Kidney (tissue), 13 donors: ENCODE measurements at regions not wholly inside any gene's neighbourhood (a gene's known extent, or its start where the extent isn't known, plus 50 kb on each side); places are given as distances from the start of the nearest gene placed in this dataset.

Experiments
- DNase-seq, 5 donors: peaks; one replicate each; pipeline ENCODE4 v3.0.0-alpha.2; 2013 to 2020
- FAIRE-seq: peaks from 2 replicates; lab custom pipeline; 2012; peaks lifted over from hg19 to GRCh38; lab: Jason Lieb, UNC
- H3K27ac ChIP-seq, 2 donors: one replicate each; pipeline ENCODE4 v1.7.0; 2013; ENCODE audit warnings: low read depth in 2 of 2, low read length in 2 of 2, inconsistent platforms in 1 of 2
- H3K27me3 ChIP-seq: one replicate; pipeline ENCODE4 v1.7.1; 2013; ENCODE audit warnings: low read length, inconsistent platforms; ENCODE audit not compliant: control insufficient read depth, insufficient read depth
- H3K36me3 ChIP-seq, 3 donors: one replicate each; pipeline versions ENCODE4 v1.7.0 to v1.7.1; 2013; ENCODE audit warnings: low read length in 3 of 3, control low read depth in 1 of 3, inconsistent platforms in 1 of 3; ENCODE audit not compliant: insufficient read depth in 3 of 3, control insufficient read depth in 2 of 3
- H3K4me1 ChIP-seq, 3 donors: one replicate each; pipeline versions ENCODE4 v1.7.0 to v1.7.1; 2013; ENCODE audit warnings: low read length in 3 of 3, inconsistent platforms in 1 of 3, low read depth in 1 of 3; ENCODE audit not compliant: control insufficient read depth in 2 of 3, insufficient read depth in 2 of 3
- H3K4me3 ChIP-seq, 3 donors: one replicate each; pipeline versions ENCODE4 v1.7.0 to v1.8.1; 2013; ENCODE audit warnings: low read length in 3 of 3, control low read depth in 1 of 3, inconsistent platforms in 1 of 3
- H3K9ac ChIP-seq, 3 donors: one replicate each; pipeline versions ENCODE4 v1.7.0 to v1.7.1; 2013; ENCODE audit warnings: low read length in 3 of 3, control low read depth in 1 of 3, inconsistent platforms in 1 of 3
- H3K9me3 ChIP-seq, 3 donors: one replicate each; pipeline versions ENCODE4 v1.7.0 to v1.7.1; 2013; ENCODE audit warnings: low read length in 3 of 3, control low read depth in 1 of 3, inconsistent platforms in 1 of 3; ENCODE audit not compliant: control insufficient read depth in 2 of 3, insufficient read depth in 1 of 3
- CTCF ChIP-seq: IDR thresholded peaks from 3 replicates; pipeline ENCODE4 v1.5.1; 2012; ENCODE audit warnings: mild to moderate bottlenecking, moderate library complexity, borderline replicate concordance; ENCODE audit not compliant: insufficient read depth; ENCODE audit errors: extremely low read depth
- intact Hi-C: fragments of 100-400 bp; cut with DNase I; formaldehyde crosslinking; loops from one replicate; pipeline ENCODE4 v1.11.1; 2022
- donor health status: control.
- donor health status: control.
- donor health status: control.
- donor health status: control.
- donor health status: control.
- donor health status: DM: yes; HTN: yes; CAD: no.
- donor health status: Normal renal cell carcinoma (clear cell type).

- H3K4me3 ChIP-seq, result no peak overlapping the region
- DNase-seq, result peak in 2 of 5 donors; percentile 52 to 68
- H3K36me3 ChIP-seq, result no peaks in the 10 kb centered on the region
- no peak for FAIRE-seq
- intact Hi-C loops, result no loop called here
- no peak overlapping the region for H3K27ac ChIP-seq
- H3K27me3 ChIP-seq, result no peaks in the 10 kb centered on the region
- no peak for TF ChIP-seq CTCF
- no peak overlapping the region for H3K9ac ChIP-seq
- no peaks in the 10 kb centered on the region for H3K9me3 ChIP-seq
- H3K4me1 ChIP-seq, result no peaks in the 10 kb centered on the region
Measured at GRCh38 chr3:132225664-132226063, 91.5 kb upstream of the ACP3 start.

DNA sequence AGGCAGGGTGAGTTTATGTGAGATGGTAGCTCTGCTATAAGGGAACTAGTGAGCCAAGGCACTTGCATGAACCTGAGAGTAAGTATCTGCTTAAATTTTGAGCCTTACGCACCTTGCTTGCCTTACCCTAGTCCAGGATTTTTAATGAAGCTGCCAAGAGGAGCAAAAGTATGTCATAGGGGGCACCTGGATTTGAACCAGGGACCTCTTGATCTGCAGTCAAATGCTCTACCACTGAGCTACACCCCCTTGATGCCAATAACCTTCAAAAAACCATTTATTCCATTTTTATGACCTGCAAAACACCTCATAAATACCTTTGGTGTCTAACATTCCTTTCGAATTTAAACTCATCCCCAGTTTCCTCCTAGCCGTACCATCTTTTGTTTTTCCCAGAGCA is 88.3 kb upstream of the ACP3 start:
- no peak for TF ChIP-seq CTCF
- Histone ChIP-seq H3K4me1 (no peaks in the 10 kb centered on the region), H3K9me3 (no peaks in the 10 kb centered on the region), H3K9ac (no peak overlapping the region), H3K27ac (no peak overlapping the region), H3K4me3 (no peak overlapping the region), H3K36me3 (no peaks in the 10 kb centered on the region), H3K27me3 (no peaks in the 10 kb centered on the region)
- intact Hi-C loops, result no loop called here
- FAIRE-seq (no peak), DNase-seq (no peak)

DNA sequence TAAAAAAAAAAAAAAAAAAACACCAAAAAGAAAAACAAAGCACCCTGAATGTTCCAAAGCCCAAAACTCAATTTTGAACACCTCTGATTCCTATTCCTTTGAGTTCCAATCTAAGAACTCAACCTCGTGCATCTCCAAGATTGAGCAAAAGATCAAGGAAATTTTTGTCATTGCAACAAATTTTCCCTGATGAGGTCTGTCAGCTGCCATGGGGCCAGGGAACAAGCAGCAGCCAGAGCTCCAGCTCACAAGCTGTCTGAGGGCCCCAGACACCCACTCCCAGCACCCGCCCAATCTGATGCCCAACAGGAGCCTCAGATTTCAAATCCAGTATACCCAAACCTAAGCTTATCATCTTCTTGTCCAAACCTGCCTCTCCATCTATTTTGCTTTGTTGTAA is 87.6 kb upstream of the ACP3 start:
- no peak for TF ChIP-seq CTCF
- no peak for DNase-seq
- Histone ChIP-seq H3K27ac (no peak overlapping the region), H3K9ac (no peak overlapping the region), H3K9me3 (no peaks in the 10 kb centered on the region), H3K36me3 (no peaks in the 10 kb centered on the region), H3K4me3 (no peak overlapping the region), H3K4me1 (no peaks in the 10 kb centered on the region), H3K27me3 (no peaks in the 10 kb centered on the region)
- intact Hi-C loops, result no loop called here
- no peak for FAIRE-seq

GRCh38 chr3:132230156-132231000 is 86.8 kb upstream of the ACP3 start:
- intact Hi-C loops, result no loop called here

More at GRCh38 chr3:132230156-132231000, 86.8 kb upstream of the ACP3 start:
- Histone ChIP-seq H3K4me1 (no peaks in the 10 kb centered on the region), H3K36me3 (no peaks in the 10 kb centered on the region), H3K9me3 (no peaks in the 10 kb centered on the region), H3K4me3 (no peak overlapping the region), H3K27ac (no peak overlapping the region), H3K27me3 (no peaks in the 10 kb centered on the region), H3K9ac (no peak overlapping the region)
- FAIRE-seq (no peak), DNase-seq (no peak)
- TF ChIP-seq CTCF, result no peak
